22Rv1 (cell line): ENCODE measurements at regions not wholly inside any gene's neighbourhood (a gene's known extent, or its start where the extent isn't known, plus 50 kb on each side); places are given as distances from the start of the nearest gene placed in this dataset.

ENCODE experiments used
- CTCF ChIP-seq: fragments of 450-650 bp; IDR thresholded peaks from 2 replicates; pipeline ENCODE4 v1.5.1; 2017; ENCODE audit warnings: mild to moderate bottlenecking
- ZFX ChIP-seq: fragments of 450-650 bp; IDR thresholded peaks from 2 replicates; pipeline ENCODE4 v1.6.1; 2017; ENCODE audit warnings: antibody characterized with exemption, borderline replicate concordance

GRCh38 chr6:88513471-88513870 is 347.3 kb upstream of the CNR1 start:
- no peak for TF ChIP-seq CTCF
- TF ChIP-seq ZFX = no peak
